CD14-positive monocyte (primary cell): ENCODE measurements at regions not wholly inside any gene's neighbourhood (a gene's known extent, or its start where the extent isn't known, plus 50 kb on each side); places are given as distances from the start of the nearest gene placed in this dataset.
A peak's percentile ranks its signal among the peaks of the same experiment; 100 is the strongest.
"Not testable (repeated sequence)": the region's sequence is repeated elsewhere in the genome, so short reads cannot be mapped to it uniquely, and the experiment has no call there.

Source experiments
- DNase-seq, 3 donors: peaks; one replicate each; pipeline ENCODE4 v3.0.0-alpha.2; 2011 to 2022
- H2AFZ ChIP-seq: 2 replicates; pipeline ENCODE4 v1.6.0; 2012; ENCODE audit warnings: mild to moderate bottlenecking, low read depth, low read length, inconsistent platforms; ENCODE audit not compliant: insufficient read depth, poor library complexity, severe bottlenecking
- H3K27ac ChIP-seq, 2 donors: 1 replicate in 1 of 2; 2 replicates in 1 of 2; pipeline ENCODE4 v1.5.1; 2012 to 2013; ENCODE audit warnings: low read length in 2 of 2, control low read depth in 1 of 2, inconsistent platforms in 1 of 2, low read depth in 1 of 2, mild to moderate bottlenecking in 1 of 2
- H3K27me3 ChIP-seq, 2 donors: one replicate each; pipeline versions ENCODE4 v1.6.0 to v1.6.1; 2011 to 2013; ENCODE audit warnings: low read length in 2 of 2; ENCODE audit not compliant: control insufficient read depth in 2 of 2, insufficient read depth in 2 of 2
- H3K36me3 ChIP-seq, 2 donors: replicated peaks in 1 of 2; 1 replicate in 1 of 2; 2 replicates in 1 of 2; pipeline versions ENCODE4 v1.5.1 to v1.6.1; 2012 to 2013; ENCODE audit warnings: low read length in 2 of 2, control low read depth in 1 of 2, inconsistent platforms in 1 of 2, mild to moderate bottlenecking in 1 of 2; ENCODE audit not compliant: insufficient read depth in 2 of 2, control insufficient read depth in 1 of 2
- H3K4me1 ChIP-seq, 2 donors: 1 replicate in 1 of 2; 2 replicates in 1 of 2; pipeline versions ENCODE4 v1.5.1 to v1.6.1; 2012 to 2013; ENCODE audit warnings: low read length in 2 of 2, control low read depth in 1 of 2, inconsistent platforms in 1 of 2, mild to moderate bottlenecking in 1 of 2, moderate library complexity in 1 of 2; ENCODE audit not compliant: insufficient read depth in 2 of 2, control insufficient read depth in 1 of 2
- H3K4me2 ChIP-seq: replicated peaks from 2 replicates; pipeline ENCODE3; 2012; ENCODE audit warnings: low read length, moderate library complexity, mild to moderate bottlenecking; ENCODE audit not compliant: poor library complexity, severe bottlenecking; ENCODE audit errors: extremely low read depth
- H3K4me3 ChIP-seq, 3 experiments: fragments of 200-600 bp in 1 of 3; sonication (generic) in 1 of 3; replicated peaks in 1 of 3; 1 replicate in 2 of 3; 2 replicates in 1 of 3; pipeline ENCODE4 v1.5.1; 2011 to 2013; ENCODE audit warnings: low read length in 3 of 3, mild to moderate bottlenecking in 3 of 3, control low read depth in 2 of 3, low read depth in 2 of 3, inconsistent platforms in 1 of 3, moderate library complexity in 1 of 3
- H3K79me2 ChIP-seq: 2 replicates; pipeline ENCODE4 v1.6.0; 2012; ENCODE audit warnings: mild to moderate bottlenecking, control low read depth, inconsistent platforms, low read length, moderate library complexity; ENCODE audit not compliant: insufficient read depth
- H3K9ac ChIP-seq: 2 replicates; pipeline ENCODE4 v1.6.0; 2017; ENCODE audit warnings: low read length, mild to moderate bottlenecking; ENCODE audit not compliant: insufficient read depth, poor library complexity, severe bottlenecking
- H3K9me3 ChIP-seq, 2 donors: replicated peaks in 1 of 2; 1 replicate in 1 of 2; 2 replicates in 1 of 2; pipeline versions ENCODE4 v1.5.1 to v1.6.1; 2012 to 2013; ENCODE audit warnings: low read length in 2 of 2, control low read depth in 1 of 2; ENCODE audit not compliant: control insufficient read depth in 1 of 2, insufficient read depth in 1 of 2
- H4K20me1 ChIP-seq: 2 replicates; pipeline ENCODE4 v1.6.0; 2012; ENCODE audit warnings: mild to moderate bottlenecking, low read length, control low read depth, moderate library complexity; ENCODE audit not compliant: insufficient read depth
- H3K27ac Mint-ChIP-seq, 7 donors: one replicate each; pipeline ENCODE4 v1.8.0; 2020; ENCODE audit warnings: mild to moderate bottlenecking in 7 of 7, mixed read lengths in 7 of 7, moderate library complexity in 6 of 7, inconsistent platforms in 2 of 7
- H3K27me3 Mint-ChIP-seq, 3 donors: one replicate each; pipeline ENCODE4 v1.8.0; 2021 to 2022; ENCODE audit warnings: low read depth in 3 of 3, mild to moderate bottlenecking in 3 of 3, mixed read lengths in 3 of 3, moderate library complexity in 3 of 3, inconsistent platforms in 1 of 3
- H3K36me3 Mint-ChIP-seq, 2 donors: one replicate each; pipeline ENCODE4 v1.8.0; 2020; ENCODE audit warnings: mixed read lengths in 2 of 2, inconsistent platforms in 1 of 2, mild to moderate bottlenecking in 1 of 2
- H3K4me1 Mint-ChIP-seq: one replicate; pipeline ENCODE4 v1.8.0; 2020; ENCODE audit warnings: mild to moderate bottlenecking, mixed read lengths
- H3K4me3 Mint-ChIP-seq, 2 donors: one replicate each; pipeline ENCODE4 v1.8.0; 2020; ENCODE audit warnings: mild to moderate bottlenecking in 2 of 2, mixed read lengths in 2 of 2, moderate library complexity in 1 of 2
- H3K9me3 Mint-ChIP-seq, 7 donors: one replicate each; pipeline ENCODE4 v1.8.0; 2020 to 2022; ENCODE audit warnings: mixed read lengths in 7 of 7, mild to moderate bottlenecking in 6 of 7, moderate library complexity in 6 of 7, inconsistent platforms in 2 of 7
- WGBS: methylation state at CpG from one replicate; pipeline ENCODE4 v1.1.5; 2013; ENCODE audit warnings: missing lambda C conversion rate; ENCODE audit not compliant: insufficient coverage; 5-methylcytosine and 5-hydroxymethylcytosine counted together
- intact Hi-C, 2 donors: fragments of 100-400 bp; cut with micrococcal nuclease; formaldehyde crosslinking; loops; one replicate each; pipeline versions ENCODE4 v1.15.0 to v1.15.1; 2023
- TF ChIP-seq, protein P1 (sequence below): fragments of 200-600 bp; IDR thresholded peaks from one replicate; pipeline ENCODE4 v1.8.0; 2022; ENCODE audit warnings: antibody characterized with exemption, mild to moderate bottlenecking

DNA sequence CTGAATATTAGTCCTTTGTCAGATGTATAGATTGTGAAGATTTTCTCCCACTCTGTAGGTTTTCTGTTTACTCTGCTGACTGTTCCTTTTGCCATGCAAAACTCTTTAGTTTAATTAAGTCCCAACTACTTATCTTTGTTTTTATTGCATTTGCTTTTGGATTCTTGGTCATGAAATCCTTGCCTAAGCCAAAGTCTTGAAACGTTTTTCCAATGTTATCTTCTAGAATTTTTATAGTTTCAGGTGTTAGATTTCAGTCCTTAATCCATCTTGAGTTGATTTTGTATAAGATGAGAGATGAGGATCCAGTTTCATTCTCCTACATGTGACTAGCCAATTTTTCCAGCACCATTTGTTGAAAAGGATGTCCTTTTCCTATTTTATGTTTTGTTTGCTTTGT lies 86.0 kb upstream of the MB21D2 start:
- DNase-seq, H3K9me3 ChIP-seq, H3K36me3 ChIP-seq, H4K20me1 ChIP-seq, H3K27ac Mint-ChIP-seq, H3K4me1 ChIP-seq, H3K4me2 ChIP-seq, H2AFZ ChIP-seq, H3K4me3 Mint-ChIP-seq, H3K36me3 Mint-ChIP-seq, H3K4me1 Mint-ChIP-seq, H3K27me3 Mint-ChIP-seq, intact Hi-C loops, H3K4me3 ChIP-seq, H3K27me3 ChIP-seq, H3K9me3 Mint-ChIP-seq, H3K9ac ChIP-seq, H3K27ac ChIP-seq, H3K79me2 ChIP-seq: not testable (repeated sequence)
- no CpG with 5 or more reads among the region's 1 CpG for WGBS

DNA sequence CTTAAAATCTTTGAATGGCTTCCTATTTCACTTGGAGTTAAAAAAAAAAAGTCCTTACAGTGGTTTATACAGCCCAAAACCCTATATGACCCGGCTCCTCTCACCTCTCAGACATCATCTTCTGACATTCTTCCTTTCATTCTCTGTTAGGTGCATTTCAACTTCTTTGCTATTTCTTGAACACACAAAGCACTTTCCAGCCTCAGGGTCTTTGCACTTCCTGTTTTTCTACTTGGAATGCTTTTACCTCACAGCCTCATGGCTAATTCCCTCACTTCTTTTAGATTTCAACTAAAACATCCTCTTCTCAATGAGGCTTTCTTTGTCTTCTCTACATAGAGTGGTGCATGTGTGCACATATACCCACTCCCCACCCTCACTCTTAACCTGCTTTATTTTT lies 91.0 kb upstream of the MB21D2 start:
- Histone ChIP-seq H3K4me1 (no peaks in the 10 kb centered on the region), H3K4me2 (no peak overlapping the region), H3K27ac (no peak overlapping the region), H2AFZ (no peak overlapping the region), H3K79me2 (no peaks in the 10 kb centered on the region), H3K27me3 (no peaks in the 10 kb centered on the region), H4K20me1 (no peaks in the 10 kb centered on the region), H3K9me3 (peaks cover 0 to 6% of the 10 kb centered on the region in 2 donors), H3K9ac (no peak overlapping the region), H3K36me3 (no peaks in the 10 kb centered on the region), H3K4me3 (no peak overlapping the region)
- DNase-seq = no peak
- peak overlapping the region in 1 of 7 donors; percentile 59 for H3K27ac Mint-ChIP-seq
- H3K4me1 Mint-ChIP-seq = no peaks in the 10 kb centered on the region
- TF ChIP-seq, protein P1, sequence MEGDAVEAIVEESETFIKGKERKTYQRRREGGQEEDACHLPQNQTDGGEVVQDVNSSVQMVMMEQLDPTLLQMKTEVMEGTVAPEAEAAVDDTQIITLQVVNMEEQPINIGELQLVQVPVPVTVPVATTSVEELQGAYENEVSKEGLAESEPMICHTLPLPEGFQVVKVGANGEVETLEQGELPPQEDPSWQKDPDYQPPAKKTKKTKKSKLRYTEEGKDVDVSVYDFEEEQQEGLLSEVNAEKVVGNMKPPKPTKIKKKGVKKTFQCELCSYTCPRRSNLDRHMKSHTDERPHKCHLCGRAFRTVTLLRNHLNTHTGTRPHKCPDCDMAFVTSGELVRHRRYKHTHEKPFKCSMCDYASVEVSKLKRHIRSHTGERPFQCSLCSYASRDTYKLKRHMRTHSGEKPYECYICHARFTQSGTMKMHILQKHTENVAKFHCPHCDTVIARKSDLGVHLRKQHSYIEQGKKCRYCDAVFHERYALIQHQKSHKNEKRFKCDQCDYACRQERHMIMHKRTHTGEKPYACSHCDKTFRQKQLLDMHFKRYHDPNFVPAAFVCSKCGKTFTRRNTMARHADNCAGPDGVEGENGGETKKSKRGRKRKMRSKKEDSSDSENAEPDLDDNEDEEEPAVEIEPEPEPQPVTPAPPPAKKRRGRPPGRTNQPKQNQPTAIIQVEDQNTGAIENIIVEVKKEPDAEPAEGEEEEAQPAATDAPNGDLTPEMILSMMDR = no peak
- WGBS = 73% methylated on average over 1 of the region's 1 CpG
- no peaks in the 10 kb centered on the region for H3K36me3 Mint-ChIP-seq
- H3K27me3 Mint-ChIP-seq = peaks cover 3 to 4% (median 3%) of the 10 kb centered on the region in 3 donors
- no peak overlapping the region for H3K4me3 Mint-ChIP-seq
- intact Hi-C loops = no loop called here
- peaks cover 3 to 11% (median 6%) of the 10 kb centered on the region in 7 donors for H3K9me3 Mint-ChIP-seq
